OCI-LY7 (cell line): ENCODE measurements at regions not wholly inside any gene's neighbourhood (a gene's known extent, or its start where the extent isn't known, plus 50 kb on each side); places are given as distances from the start of the nearest gene placed in this dataset.

Experiments used
- BruUV-seq: library from RNA; stranded (reverse); fragments of 400-500 nt; replicated peaks from 2 replicates; lab custom pipeline; 2021; lab: Mats Ljungman, UMichigan
- CTCF ChIA-PET: fragments of 300-600 bp; sonication (Branson Sonifier 250); formaldehyde crosslinking; loops from one replicate; lab custom pipeline; 2022; ENCODE audit warnings: antibody characterized with exemption; ENCODE audit not compliant: unreplicated experiment; lab: Charles Lee
- POLR2A ChIA-PET: fragments of 300-600 bp; sonication (Branson Sonifier 250); formaldehyde crosslinking; loops from one replicate; lab custom pipeline; 2022; ENCODE audit warnings: antibody characterized with exemption; lab: Charles Lee
- DNase-seq: peaks from one replicate; pipeline ENCODE4 v3.0.0-alpha.2; 2015; ENCODE audit warnings: low spot score
- H2AFZ ChIP-seq: fragments of 200-600 bp; sonication (generic), shearing (Covaris generic); 2 replicates; pipeline ENCODE4 v1.6.1; 2014; ENCODE audit warnings: mild to moderate bottlenecking, antibody characterized with exemption, low read length, moderate library complexity
- H3K27ac ChIP-seq: fragments of 200-600 bp; sonication (generic); 2 replicates; pipeline ENCODE4 v1.5.1; 2014; ENCODE audit warnings: mixed run types, low read depth, mild to moderate bottlenecking, moderate library complexity, low read length, inconsistent platforms; ENCODE audit not compliant: poor library complexity, severe bottlenecking
- H3K36me3 ChIP-seq: fragments of 200-600 bp; sonication (generic); 2 replicates; pipeline ENCODE4 v1.6.1; 2014; ENCODE audit warnings: mild to moderate bottlenecking, antibody characterized with exemption, low read length, moderate library complexity, mixed read lengths; ENCODE audit not compliant: insufficient read depth
- H3K4me1 ChIP-seq: fragments of 200-600 bp; sonication (generic); 2 replicates; pipeline ENCODE4 v1.5.1; 2014; ENCODE audit warnings: mild to moderate bottlenecking, low read length; ENCODE audit not compliant: insufficient read depth, poor library complexity, severe bottlenecking
- H3K4me2 ChIP-seq: fragments of 200-600 bp; sonication (generic); 2 replicates; pipeline ENCODE4 v1.6.1; 2014; ENCODE audit warnings: mild to moderate bottlenecking, low read length
- H3K4me3 ChIP-seq: fragments of 200-600 bp; sonication (generic); 2 replicates; pipeline ENCODE4 v1.5.1; 2014; ENCODE audit warnings: mild to moderate bottlenecking, low read depth, low read length; ENCODE audit not compliant: poor library complexity, severe bottlenecking
- H3K79me2 ChIP-seq: fragments of 200-600 bp; sonication (generic); 2 replicates; pipeline ENCODE4 v1.6.1; 2016; ENCODE audit warnings: low read depth, mild to moderate bottlenecking, low read length, moderate library complexity, mixed read lengths; ENCODE audit not compliant: insufficient read depth
- H3K9me2 ChIP-seq: fragments of 200-600 bp; sonication (generic); 2 replicates; pipeline ENCODE4 v1.6.1; 2016; ENCODE audit warnings: mild to moderate bottlenecking, low read length, mixed read lengths; ENCODE audit not compliant: insufficient read depth
- H3K9me3 ChIP-seq: fragments of 200-600 bp; sonication (generic); 2 replicates; pipeline ENCODE4 v1.6.1; 2014; ENCODE audit warnings: mild to moderate bottlenecking, mixed run types, low read length, mixed read lengths
- H4K20me1 ChIP-seq: fragments of 200-600 bp; sonication (generic); 2 replicates; pipeline ENCODE4 v1.6.1; 2014; ENCODE audit warnings: mild to moderate bottlenecking, antibody characterized with exemption, low read length, moderate library complexity, mixed read lengths; ENCODE audit not compliant: insufficient read depth
- CTCF ChIP-seq: fragments of 200-600 bp; sonication (generic); conservative IDR thresholded peaks from 2 replicates; pipeline ENCODE4 v1.5.1; 2014; ENCODE audit warnings: mild to moderate bottlenecking, antibody characterized with exemption, low read length, moderate library complexity, mixed read lengths
- EZH2phosphoT487 ChIP-seq: fragments of 200-600 bp; sonication (generic); IDR thresholded peaks from 2 replicates; pipeline ENCODE4 v1.6.1; 2018; ENCODE audit warnings: low read depth, borderline replicate concordance, mild to moderate bottlenecking, mixed run types, antibody characterized with exemption, low read length, moderate library complexity, mixed read lengths
- intact Hi-C: fragments of 100-400 bp; cut with micrococcal nuclease; formaldehyde crosslinking; loops from one replicate; pipeline ENCODE4 v1.10.0; 2022; ENCODE audit not compliant: unreplicated experiment

DNA sequence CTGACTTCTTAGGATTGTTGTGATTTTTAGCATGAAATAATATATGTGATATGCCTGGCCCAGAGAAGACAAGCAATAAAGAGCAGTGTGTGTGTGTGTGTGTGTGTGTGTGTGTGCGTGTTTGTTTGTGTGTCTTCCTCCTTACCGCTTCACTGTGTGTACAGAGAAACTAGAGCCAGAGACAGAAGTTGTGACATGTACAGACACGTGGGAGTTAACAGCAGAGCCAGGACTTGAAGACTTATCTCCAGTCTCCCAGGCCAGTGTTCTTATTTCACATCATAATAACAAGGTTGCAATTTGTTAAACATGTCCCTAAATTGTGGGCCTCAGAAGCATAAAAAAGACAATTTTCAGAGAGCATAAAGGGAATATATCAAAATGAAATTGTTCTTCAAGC, 192.0 kb upstream of the JUN start:
- Histone ChIP-seq H3K27ac (no peak overlapping the region), H2AFZ (no peak overlapping the region), H4K20me1 (no peaks in the 10 kb centered on the region), H3K79me2 (no peaks in the 10 kb centered on the region), H3K36me3 (no peaks in the 10 kb centered on the region), H3K4me2 (no peak overlapping the region), H3K9me3 (no peaks in the 10 kb centered on the region), H3K4me1 (peaks cover 7% of the 10 kb centered on the region), H3K4me3 (no peak overlapping the region), H3K9me2 (no peaks in the 10 kb centered on the region)
- TF ChIP-seq EZH2phosphoT487 (no peak), CTCF (no peak)
- intact Hi-C loops, result no loop called here
- ChIA-PET CTCF (no interaction called here), POLR2A (interaction anchor here (0.7 to 1.4 kb wide), 3 partner anchors 10 to 344 kb away, joined by 3 to 7 read pairs (median 3); no protein-coding TSS in a partner anchor)
- DNase-seq, result no peak
- no TSS peak for BruUV-seq

- Histone ChIP-seq H3K9me2 (no peaks in the 10 kb centered on the region), H3K4me1 (peaks cover 7% of the 10 kb centered on the region), H3K4me2 (no peak overlapping the region), H3K9me3 (no peaks in the 10 kb centered on the region), H3K79me2 (no peaks in the 10 kb centered on the region), H3K36me3 (no peaks in the 10 kb centered on the region), H3K27ac (no peak overlapping the region), H4K20me1 (no peaks in the 10 kb centered on the region), H3K4me3 (no peak overlapping the region), H2AFZ (no peak overlapping the region)
- no peak for TF ChIP-seq CTCF
- TF ChIP-seq EZH2phosphoT487, result no peak
- ChIA-PET POLR2A (interaction anchor here (1.4 kb wide), 2 partner anchors 8 to 10 kb away, joined by 6 to 7 read pairs; no protein-coding TSS in a partner anchor), CTCF (no interaction called here)
- intact Hi-C loops, result no loop called here
- no peak for DNase-seq
- no TSS peak for BruUV-seq
Observed at GRCh38 chr1:58976294-58976693, 192.4 kb upstream of the JUN start.

GRCh38 chr1:58977598-58977997, 193.8 kb upstream of the JUN start:
- ChIA-PET POLR2A (interaction anchor here (1.4 kb wide), 1 partner anchor 9 kb away, joined by 6 read pairs; no protein-coding TSS in a partner anchor), CTCF (no interaction called here)
- H3K4me1 ChIP-seq, result peaks cover 7% of the 10 kb centered on the region
- TF ChIP-seq CTCF (no peak), EZH2phosphoT487 (no peak)
- DNase-seq, result no peak
- H3K36me3 ChIP-seq, result no peaks in the 10 kb centered on the region
- H3K9me3 ChIP-seq, result no peaks in the 10 kb centered on the region
- H3K9me2 ChIP-seq, result no peaks in the 10 kb centered on the region
- no peak overlapping the region for H3K4me2 ChIP-seq
- H3K4me3 ChIP-seq, result no peak overlapping the region
- no peaks in the 10 kb centered on the region for H3K79me2 ChIP-seq
- BruUV-seq, result no TSS peak
- intact Hi-C loops, result no loop called here
- H2AFZ ChIP-seq, result no peak overlapping the region
- H4K20me1 ChIP-seq, result no peaks in the 10 kb centered on the region
- no peak overlapping the region for H3K27ac ChIP-seq
